Breast epithelium (tissue), 4 donors: ENCODE measurements at regions not wholly inside any gene's neighbourhood (a gene's known extent, or its start where the extent isn't known, plus 50 kb on each side); places are given as distances from the start of the nearest gene placed in this dataset.

ENCODE experiments used
- DNase-seq, 2 donors: peaks; one replicate each; pipeline ENCODE4 v3.0.0-alpha.2; 2019; ENCODE audit warnings: low spot score in 2 of 2
- H3K27ac ChIP-seq, 2 donors: fragments of 200-600 bp; sonication (generic) in 1 of 2; one replicate each; pipeline ENCODE4 v1.5.1; 2016 to 2019; ENCODE audit warnings: mild to moderate bottlenecking in 1 of 2
- H3K27me3 ChIP-seq, 2 donors: fragments of 200-600 bp; sonication (generic) in 1 of 2; one replicate each; pipeline versions ENCODE4 v1.5.1 to v1.6.0; 2017 to 2019; ENCODE audit warnings: control low read depth in 1 of 2, mild to moderate bottlenecking in 1 of 2
- H3K36me3 ChIP-seq: fragments of 200-600 bp; one replicate; pipeline ENCODE4 v1.5.1; 2019
- H3K4me1 ChIP-seq, 2 donors: fragments of 200-600 bp; sonication (generic); one replicate each; pipeline ENCODE4 v1.5.1; 2016 to 2019; ENCODE audit warnings: control low read depth in 1 of 2
- H3K4me3 ChIP-seq, 3 donors: fragments of 200-600 bp; sonication (generic); 1 replicate in 2 of 3; 2 replicates in 1 of 3; pipeline ENCODE4 v1.5.1; 2016 to 2019; ENCODE audit warnings: mild to moderate bottlenecking in 3 of 3, moderate library complexity in 2 of 3
- H3K9me3 ChIP-seq, 2 donors: fragments of 200-600 bp; sonication (generic) in 1 of 2; one replicate each; pipeline ENCODE4 v1.5.1; 2016 to 2019; ENCODE audit warnings: control low read depth in 1 of 2
- POLR2A ChIP-seq: fragments of 450-650 bp; IDR thresholded peaks from one replicate; pipeline ENCODE4 v1.6.1; 2016; ENCODE audit warnings: antibody characterized with exemption, mild to moderate bottlenecking, moderate library complexity
- POLR2AphosphoS5 ChIP-seq, 3 donors: sonication (generic); formaldehyde crosslinking; IDR thresholded peaks; one replicate each; pipeline ENCODE4 v1.6.1; 2017; ENCODE audit warnings: antibody characterized with exemption in 3 of 3
- intact Hi-C: fragments of 100-400 bp; cut with DNase I; formaldehyde crosslinking; loops from one replicate; pipeline ENCODE4 v1.15.1; 2023; ENCODE audit warnings: low total_unique reads
- TF ChIP-seq, protein P1 (sequence below), 3 donors: fragments of 450-650 bp; IDR thresholded peaks; one replicate each; pipeline ENCODE4 v1.5.1; 2016 to 2017; ENCODE audit warnings: antibody characterized with exemption in 3 of 3, mild to moderate bottlenecking in 3 of 3, moderate library complexity in 3 of 3

DNA sequence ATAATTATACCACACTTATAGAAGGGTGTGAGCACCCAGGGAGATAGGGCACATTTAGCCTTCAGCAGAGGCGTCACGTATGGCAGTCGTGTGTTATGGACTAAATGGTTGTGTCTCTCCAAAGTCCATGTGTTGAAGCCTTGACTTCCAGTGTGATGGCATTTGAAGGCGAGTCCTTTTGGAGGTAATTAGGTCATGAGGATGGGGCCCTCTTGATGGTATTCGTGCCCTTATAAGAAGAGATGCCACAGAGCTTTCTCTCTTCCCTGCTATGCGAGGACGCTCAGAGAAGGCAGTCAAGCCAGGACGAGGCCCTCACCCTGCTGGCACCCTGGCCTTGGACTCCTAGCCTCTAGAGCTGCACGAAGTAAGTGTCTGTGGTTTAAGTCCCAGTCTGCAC, 375.0 kb upstream of the C1orf174 start:
- no peak overlapping the region for H3K4me3 ChIP-seq
- H3K4me1 ChIP-seq: no peaks in the 10 kb centered on the region
- peaks cover 19 to 24% of the 10 kb centered on the region in 2 donors for H3K9me3 ChIP-seq
- DNase-seq: no peak
- H3K36me3 ChIP-seq: no peaks in the 10 kb centered on the region
- intact Hi-C loops: no loop called here
- TF ChIP-seq, protein P1, sequence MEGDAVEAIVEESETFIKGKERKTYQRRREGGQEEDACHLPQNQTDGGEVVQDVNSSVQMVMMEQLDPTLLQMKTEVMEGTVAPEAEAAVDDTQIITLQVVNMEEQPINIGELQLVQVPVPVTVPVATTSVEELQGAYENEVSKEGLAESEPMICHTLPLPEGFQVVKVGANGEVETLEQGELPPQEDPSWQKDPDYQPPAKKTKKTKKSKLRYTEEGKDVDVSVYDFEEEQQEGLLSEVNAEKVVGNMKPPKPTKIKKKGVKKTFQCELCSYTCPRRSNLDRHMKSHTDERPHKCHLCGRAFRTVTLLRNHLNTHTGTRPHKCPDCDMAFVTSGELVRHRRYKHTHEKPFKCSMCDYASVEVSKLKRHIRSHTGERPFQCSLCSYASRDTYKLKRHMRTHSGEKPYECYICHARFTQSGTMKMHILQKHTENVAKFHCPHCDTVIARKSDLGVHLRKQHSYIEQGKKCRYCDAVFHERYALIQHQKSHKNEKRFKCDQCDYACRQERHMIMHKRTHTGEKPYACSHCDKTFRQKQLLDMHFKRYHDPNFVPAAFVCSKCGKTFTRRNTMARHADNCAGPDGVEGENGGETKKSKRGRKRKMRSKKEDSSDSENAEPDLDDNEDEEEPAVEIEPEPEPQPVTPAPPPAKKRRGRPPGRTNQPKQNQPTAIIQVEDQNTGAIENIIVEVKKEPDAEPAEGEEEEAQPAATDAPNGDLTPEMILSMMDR (IDR thresholded peaks at IDR 0.05): no peak
- TF ChIP-seq POLR2AphosphoS5 (IDR thresholded peaks at IDR 0.05) (no peak), POLR2A (no peak)
- H3K27me3 ChIP-seq: peaks cover 0 to 3% of the 10 kb centered on the region in 2 donors
- no peak overlapping the region for H3K27ac ChIP-seq

DNA sequence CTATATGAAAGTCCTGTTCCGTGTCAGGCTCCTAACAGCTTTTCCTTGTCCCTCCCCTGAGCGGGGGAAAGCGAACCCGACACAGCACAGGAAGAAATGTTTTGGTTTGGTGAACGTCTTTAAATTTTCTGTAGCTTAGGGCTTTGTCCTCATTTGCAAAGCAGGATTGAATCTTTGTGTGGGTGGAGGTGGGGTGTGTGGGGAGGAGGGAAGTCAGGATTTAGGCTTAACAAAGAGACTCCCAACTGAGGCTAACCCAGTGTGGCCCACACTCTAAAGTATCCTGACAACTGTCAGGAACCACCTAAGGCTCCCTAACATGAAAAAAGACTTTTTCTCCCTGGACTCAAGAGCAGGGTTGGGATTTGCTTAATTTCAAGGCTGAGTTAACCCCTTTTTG, 376.2 kb upstream of the C1orf174 start:
- Histone ChIP-seq H3K36me3 (no peaks in the 10 kb centered on the region), H3K4me1 (no peaks in the 10 kb centered on the region), H3K27me3 (peaks cover 0 to 3% of the 10 kb centered on the region in 2 donors), H3K27ac (no peak overlapping the region), H3K4me3 (no peak overlapping the region), H3K9me3 (peaks cover 19 to 24% of the 10 kb centered on the region in 2 donors)
- intact Hi-C loops: no loop called here
- no peak for DNase-seq
- TF ChIP-seq POLR2A (no peak), POLR2AphosphoS5 (IDR thresholded peaks at IDR 0.05) (no peak)

DNA sequence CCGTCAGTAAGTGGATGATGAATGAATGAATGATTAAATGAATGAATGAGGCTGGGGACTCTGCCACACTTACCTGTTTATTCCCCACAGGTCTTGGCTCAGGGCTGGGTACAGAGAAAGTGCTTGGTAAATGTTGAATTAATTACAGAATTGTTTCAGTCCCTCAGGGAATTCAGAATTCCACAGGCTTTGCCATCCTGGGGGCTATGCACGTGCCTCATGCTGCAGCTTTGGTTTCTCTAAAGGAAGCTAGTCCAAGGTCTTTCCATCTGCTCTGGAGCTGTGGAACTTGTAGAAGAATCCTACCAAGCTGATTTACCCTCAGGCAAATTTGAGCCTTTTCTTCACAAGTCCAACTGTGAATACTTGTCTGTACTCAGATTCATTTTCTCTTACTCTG, 376.8 kb upstream of the AJAP1 start:
- no peaks in the 10 kb centered on the region for H3K4me1 ChIP-seq
- no peak overlapping the region for H3K4me3 ChIP-seq
- TF ChIP-seq POLR2A: no peak
- no peak for TF ChIP-seq POLR2AphosphoS5 (IDR thresholded peaks at IDR 0.05)
- TF ChIP-seq, protein P1 (IDR thresholded peaks at IDR 0.05): no peak
- H3K9me3 ChIP-seq: peaks cover 19 to 24% of the 10 kb centered on the region in 2 donors
- no peaks in the 10 kb centered on the region for H3K36me3 ChIP-seq
- H3K27ac ChIP-seq: no peak overlapping the region
- intact Hi-C loops: no loop called here
- DNase-seq: no peak
- H3K27me3 ChIP-seq: peaks cover 0 to 3% of the 10 kb centered on the region in 2 donors

DNA sequence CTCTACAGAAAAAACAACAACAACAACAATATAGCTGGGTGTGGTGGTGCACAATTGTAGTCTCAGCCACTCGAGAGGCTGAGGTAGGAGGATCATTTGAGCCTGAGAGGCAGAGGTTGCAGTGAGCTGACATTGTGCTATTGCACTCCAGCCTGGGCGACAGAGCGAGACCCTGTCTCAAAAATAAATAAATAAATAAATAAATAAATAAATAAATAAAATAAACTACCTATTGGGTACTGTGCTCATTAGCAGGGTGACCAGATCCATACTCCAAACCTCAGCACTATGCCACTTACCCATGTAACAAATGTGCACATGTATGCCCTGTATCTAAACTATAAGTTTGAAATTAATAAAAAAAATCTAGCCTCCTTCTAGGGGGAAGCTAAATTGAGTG, 369.4 kb upstream of the AJAP1 start:
- TF ChIP-seq POLR2AphosphoS5 (IDR thresholded peaks at IDR 0.05) (no peak), POLR2A (no peak)
- TF ChIP-seq, protein P1 (IDR thresholded peaks at IDR 0.05): no peak
- peaks cover 0 to 16% of the 10 kb centered on the region in 2 donors for H3K9me3 ChIP-seq
- DNase-seq: no peak
- no peak overlapping the region for H3K4me3 ChIP-seq
- H3K27ac ChIP-seq: no peak overlapping the region
- H3K27me3 ChIP-seq: no peaks in the 10 kb centered on the region
- H3K4me1 ChIP-seq: no peaks in the 10 kb centered on the region
- no peaks in the 10 kb centered on the region for H3K36me3 ChIP-seq
- intact Hi-C loops: no loop called here

DNA sequence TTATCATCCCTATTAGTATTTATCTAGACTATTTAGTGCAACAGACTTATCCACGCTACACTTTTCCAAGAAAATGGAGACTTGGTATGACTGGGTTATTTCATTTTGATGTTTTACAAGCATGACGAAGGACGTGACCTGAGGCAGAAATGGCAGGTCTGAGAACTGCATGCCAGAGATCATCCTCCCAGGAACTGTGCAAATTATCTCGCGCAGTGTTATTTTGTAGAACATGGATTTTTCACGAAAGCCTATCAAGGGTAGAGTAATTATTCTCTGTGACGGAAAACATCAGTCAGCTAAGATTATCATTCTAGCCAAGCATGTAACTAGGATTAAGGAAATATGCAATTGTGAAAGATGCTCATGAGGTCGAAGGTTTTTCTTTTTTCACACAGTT, 361.5 kb upstream of the AJAP1 start:
- H3K4me3 ChIP-seq: no peak overlapping the region
- no peaks in the 10 kb centered on the region for H3K36me3 ChIP-seq
- intact Hi-C loops: no loop called here
- H3K27me3 ChIP-seq: no peaks in the 10 kb centered on the region
- no peak for DNase-seq
- H3K4me1 ChIP-seq: no peaks in the 10 kb centered on the region
- peaks cover 0 to 3% of the 10 kb centered on the region in 2 donors for H3K9me3 ChIP-seq
- no peak overlapping the region for H3K27ac ChIP-seq
- TF ChIP-seq POLR2A (no peak), POLR2AphosphoS5 (IDR thresholded peaks at IDR 0.05) (no peak)
- TF ChIP-seq, protein P1 (IDR thresholded peaks at IDR 0.05): no peak
